ENCODE measurements at regions not wholly inside any gene's neighbourhood (a gene's known extent, or its start where the extent isn't known, plus 50 kb on each side); places are given as distances from the start of the nearest gene placed in this dataset.

- TF ChIP-seq ZBED1 (IDR thresholded peaks at IDR 0.05; ENCODE audit: borderline replicate concordance) (no peak), MLLT1 (IDR thresholded peaks at IDR 0.05) (no peak), SUPT20H (IDR thresholded peaks at IDR 0.05; ENCODE audit: borderline replicate concordance, control insufficient read depth, low read depth, low read length) (no peak), EP300 (IDR thresholded peaks at IDR 0.05; ENCODE audit: borderline replicate concordance in 1 of 2, control insufficient read depth in 1 of 2, low read depth in 2 of 2, low read length in 2 of 2) (peak in 1 of 2 experiments; percentile 32; a peak in 1 of 4 replicates), RELB (IDR thresholded peaks at IDR 0.05; ENCODE audit: low read depth) (no peak), RB1 (IDR thresholded peaks at IDR 0.05; ENCODE audit: borderline replicate concordance) (no peak), CBX5 (IDR thresholded peaks at IDR 0.05; ENCODE audit: low read depth) (no peak), CHD4 (IDR thresholded peaks at IDR 0.05) (no peak), E4F1 (IDR thresholded peaks at IDR 0.05; ENCODE audit: borderline replicate concordance, partially characterized antibody) (no peak), NR2C1 (IDR thresholded peaks at IDR 0.05) (peak; percentile 50; the same call in 1 of the 2 replicates), STAT3 (IDR thresholded peaks at IDR 0.05; ENCODE audit: low read depth, low read length) (no peak), SMAD1 (IDR thresholded peaks at IDR 0.05; ENCODE audit: low read depth, partially characterized antibody) (no peak), EZH2 (IDR thresholded peaks at IDR 0.05; ENCODE audit: borderline replicate concordance, control insufficient read depth, low read depth, low read length) (no peak), ZNF217 (IDR thresholded peaks at IDR 0.05) (no peak), PBX3 (IDR thresholded peaks at IDR 0.05; ENCODE audit: insufficient replicate concordance, low read depth, low read length) (no peak), CHD2 (IDR thresholded peaks at IDR 0.05; ENCODE audit: borderline replicate concordance, low read depth, low read length) (no peak), ZNF622 (IDR thresholded peaks at IDR 0.05) (no peak), RELA (IDR thresholded peaks at IDR 0.05; ENCODE audit: borderline replicate concordance, partially characterized antibody) (no peak), CEBPB (IDR thresholded peaks at IDR 0.05; ENCODE audit: borderline replicate concordance in 1 of 2, low read depth in 2 of 2, low read length in 2 of 2) (no peak), STAT1 (conservative IDR thresholded peaks at IDR 0.05) (no peak), BHLHE40 (IDR thresholded peaks at IDR 0.05; ENCODE audit: borderline replicate concordance in 1 of 2, low read depth in 2 of 2, low read length in 1 of 2) (no peak), JUNB (IDR thresholded peaks at IDR 0.05) (0 out of 2 replicates have a peak, but pooled peaks have one; percentile 10), JUND (IDR thresholded peaks at IDR 0.05; ENCODE audit: low read depth, low read length) (no peak), RUNX3 (IDR thresholded peaks at IDR 0.05; ENCODE audit: low read length) (no peak), CREB1 (IDR thresholded peaks at IDR 0.05; ENCODE audit: low read depth) (no peak), POLR2AphosphoS5 (IDR thresholded peaks at IDR 0.05; ENCODE audit: low read length) (no peak)
Observed at GRCh38 chr4:62881901-62882300, 1527.3 kb downstream of the TECRL start (continued).

Data from GM12878 (cell line).